IPS-20b (cell line): ENCODE measurements at regions not wholly inside any gene's neighbourhood (a gene's known extent, or its start where the extent isn't known, plus 50 kb on each side); places are given as distances from the start of the nearest gene placed in this dataset.
"Not testable (repeated sequence)": the region's sequence is repeated elsewhere in the genome, so short reads cannot be mapped to it uniquely, and the experiment has no call there.

ENCODE experiments used
- H3K27ac ChIP-seq: one replicate; pipeline ENCODE4 v1.5.1; 2013; ENCODE audit warnings: low read length
- H3K27me3 ChIP-seq: 2 replicates; pipeline ENCODE4 v1.6.1; 2013; ENCODE audit warnings: mild to moderate bottlenecking, low read length, inconsistent platforms; ENCODE audit not compliant: insufficient read depth
- H3K36me3 ChIP-seq: 2 replicates; pipeline ENCODE4 v1.6.1; 2013; ENCODE audit warnings: low read depth, mild to moderate bottlenecking, inconsistent platforms, low read length, moderate library complexity; ENCODE audit not compliant: insufficient read depth
- H3K4me1 ChIP-seq: 2 replicates; pipeline ENCODE4 v1.6.1; 2013; ENCODE audit warnings: mild to moderate bottlenecking, control low read depth, inconsistent platforms, low read length, moderate library complexity; ENCODE audit not compliant: insufficient read depth
- H3K4me3 ChIP-seq: 2 replicates; pipeline ENCODE4 v1.5.1; 2013; ENCODE audit warnings: mild to moderate bottlenecking, low read length, inconsistent platforms
- H3K9ac ChIP-seq: 2 replicates; pipeline ENCODE4 v1.6.1; 2013; ENCODE audit warnings: low read depth, mild to moderate bottlenecking, inconsistent platforms, low read length, moderate library complexity
- H3K9me3 ChIP-seq: 2 replicates; pipeline ENCODE4 v1.6.1; 2013; ENCODE audit warnings: mild to moderate bottlenecking, low read depth, low read length, inconsistent platforms; ENCODE audit not compliant: insufficient read depth

DNA sequence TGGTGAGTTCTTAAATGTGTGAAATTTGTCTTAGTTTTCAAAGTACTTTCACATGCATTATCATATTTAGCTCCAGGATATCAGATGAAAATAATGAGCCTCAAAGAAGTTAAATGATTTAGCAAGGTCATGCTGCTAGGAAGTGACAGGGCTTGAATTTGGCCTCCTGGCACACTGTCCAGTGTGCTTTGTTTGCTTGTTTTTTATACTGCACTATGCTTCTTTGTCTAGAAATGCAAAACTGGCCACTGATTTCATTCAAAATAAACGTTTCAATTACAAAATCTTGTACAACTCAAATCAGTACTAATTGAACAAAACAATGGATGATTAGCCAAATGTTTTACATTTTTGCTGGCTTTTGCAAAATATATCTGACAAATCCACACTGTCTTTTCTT, 583.3 kb upstream of the CBLB start:
- no peaks in the 10 kb centered on the region for H3K4me1 ChIP-seq
- H3K9me3 ChIP-seq: no peaks in the 10 kb centered on the region
- H3K27ac ChIP-seq: no peak overlapping the region
- H3K27me3 ChIP-seq: no peaks in the 10 kb centered on the region
- H3K9ac ChIP-seq: no peak overlapping the region
- H3K4me3 ChIP-seq: no peak overlapping the region
- no peaks in the 10 kb centered on the region for H3K36me3 ChIP-seq

- H3K4me1 ChIP-seq: no peaks in the 10 kb centered on the region
- no peaks in the 10 kb centered on the region for H3K27me3 ChIP-seq
- H3K36me3 ChIP-seq: no peaks in the 10 kb centered on the region
- H3K9me3 ChIP-seq: no peaks in the 10 kb centered on the region
- H3K27ac ChIP-seq: no peak overlapping the region
- no peak overlapping the region for H3K4me3 ChIP-seq
- H3K9ac ChIP-seq: no peak overlapping the region
These were observed 585.7 kb upstream of the CBLB start for GRCh38 chr3:106454497-106454896.

DNA sequence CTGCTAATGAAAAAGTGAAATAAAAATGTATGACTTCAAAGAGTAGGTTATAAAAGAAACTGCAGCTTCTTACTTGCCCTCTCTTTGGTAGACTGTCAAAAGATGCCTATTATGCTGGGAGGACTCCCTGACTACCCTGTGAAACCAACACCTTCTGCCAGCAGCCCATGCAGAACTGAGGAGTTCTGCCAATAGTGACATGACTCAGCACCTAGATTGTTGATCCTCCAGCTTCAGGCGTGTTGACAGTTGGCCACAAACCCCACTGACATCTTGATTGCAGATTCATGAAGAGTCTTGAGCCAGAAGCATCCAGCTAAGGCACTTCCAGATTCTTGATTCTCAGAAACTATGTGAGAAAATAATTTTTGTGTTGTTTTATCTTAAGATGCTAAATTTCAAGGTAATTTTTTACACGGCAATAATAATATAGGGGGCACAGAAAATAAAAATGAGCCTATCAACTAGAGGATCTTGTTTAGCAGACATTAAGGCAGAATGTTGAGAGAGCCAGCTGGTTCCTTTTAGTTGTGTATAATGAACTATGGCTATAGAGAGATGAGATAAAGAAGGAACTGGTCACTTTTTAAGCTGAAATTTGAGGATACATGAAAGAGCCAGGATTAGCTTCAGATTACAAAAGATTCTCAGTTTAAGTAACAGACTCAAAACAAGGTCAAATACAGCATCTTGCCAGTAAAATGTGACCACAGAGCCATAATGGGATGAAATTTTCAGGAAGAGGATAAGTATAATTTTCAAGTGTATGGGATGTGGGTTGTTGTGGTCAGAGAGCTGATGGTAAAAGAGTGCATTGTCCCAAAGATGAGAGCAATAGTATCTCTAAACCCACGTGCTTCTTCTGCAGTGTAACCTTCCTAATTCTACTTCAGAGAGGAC, 588.7 kb upstream of the CBLB start:
- no peak overlapping the region for H3K4me3 ChIP-seq
- H3K27me3 ChIP-seq: no peaks in the 10 kb centered on the region
- no peaks in the 10 kb centered on the region for H3K4me1 ChIP-seq
- no peak overlapping the region for H3K9ac ChIP-seq
- no peaks in the 10 kb centered on the region for H3K36me3 ChIP-seq
- no peaks in the 10 kb centered on the region for H3K9me3 ChIP-seq
- H3K27ac ChIP-seq: no peak overlapping the region

DNA sequence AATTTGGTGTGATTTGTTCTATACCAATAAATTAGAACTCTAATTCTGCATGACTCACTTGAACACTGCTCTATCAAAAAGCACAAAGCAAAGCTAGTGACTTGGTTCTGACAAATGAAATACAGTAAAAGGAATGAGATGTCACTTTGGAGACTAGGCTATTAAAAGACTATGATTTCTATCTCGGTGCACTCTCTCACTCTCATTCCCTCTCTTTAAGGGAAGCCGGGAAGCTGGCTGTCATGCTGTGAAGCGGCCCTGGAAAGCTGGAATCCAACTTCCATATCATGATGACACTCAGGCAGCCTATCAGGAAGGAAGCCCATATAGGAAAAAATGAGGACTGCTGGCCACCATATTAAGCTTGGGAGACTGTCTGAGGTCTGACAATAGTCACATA, 590.1 kb upstream of the CBLB start:
- Histone ChIP-seq H3K4me1 (no peaks in the 10 kb centered on the region), H3K9me3 (no peaks in the 10 kb centered on the region), H3K36me3 (no peaks in the 10 kb centered on the region), H3K4me3 (no peak overlapping the region), H3K27ac (no peak overlapping the region), H3K27me3 (no peaks in the 10 kb centered on the region), H3K9ac (no peak overlapping the region)

DNA sequence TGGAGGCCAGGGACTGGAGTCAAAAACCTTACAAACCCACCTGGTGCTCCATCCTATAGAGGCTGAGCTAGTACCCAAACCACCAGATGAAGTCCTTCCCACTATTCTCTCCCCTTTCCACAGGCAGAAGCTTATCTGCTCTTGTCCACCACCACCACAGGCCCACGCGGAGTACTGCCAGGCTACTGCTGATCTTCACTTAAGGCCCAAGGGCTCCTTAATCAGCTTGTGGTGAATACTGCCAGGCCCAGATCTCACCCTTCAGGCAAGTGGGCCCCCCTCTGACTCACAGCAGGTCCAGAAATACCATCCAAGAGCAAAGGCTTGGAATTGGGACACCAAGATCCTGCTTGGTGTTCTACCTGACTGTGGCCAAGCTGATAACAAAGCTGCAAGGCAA, 598.1 kb upstream of the CBLB start:
- H3K27me3 ChIP-seq: no peaks in the 10 kb centered on the region
- H3K4me1 ChIP-seq: no peaks in the 10 kb centered on the region
- H3K9ac ChIP-seq: no peak overlapping the region
- no peak overlapping the region for H3K27ac ChIP-seq
- no peaks in the 10 kb centered on the region for H3K9me3 ChIP-seq
- H3K4me3 ChIP-seq: no peak overlapping the region
- H3K36me3 ChIP-seq: no peaks in the 10 kb centered on the region

GRCh38 chr3:106473576-106474475, 605.0 kb upstream of the CBLB start:
- Histone ChIP-seq H3K36me3 (no peaks in the 10 kb centered on the region), H3K27me3 (no peaks in the 10 kb centered on the region), H3K4me3 (no peak overlapping the region), H3K27ac (no peak overlapping the region), H3K4me1 (no peaks in the 10 kb centered on the region), H3K9ac (no peak overlapping the region), H3K9me3 (no peaks in the 10 kb centered on the region; the same call in 1 of the 2 replicates)

DNA sequence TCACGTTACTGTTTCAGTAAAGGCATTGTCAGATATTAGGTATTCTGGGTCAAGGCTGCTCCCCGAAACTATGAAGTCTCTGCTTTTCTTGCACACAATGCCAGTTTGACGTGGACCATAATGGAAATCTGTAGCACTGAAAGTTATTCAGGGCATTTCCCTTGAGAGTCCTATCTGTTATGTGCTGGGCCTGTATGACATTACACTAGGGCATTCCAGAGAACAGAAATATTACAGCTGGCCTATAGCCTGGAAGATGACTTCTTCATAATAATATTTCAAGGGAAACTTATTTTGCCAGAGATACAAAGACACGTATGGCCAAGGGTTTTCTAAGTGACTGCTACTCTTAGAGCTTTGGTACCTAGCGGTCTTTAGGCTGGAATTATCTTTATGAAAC, 613.6 kb upstream of the CBLB start:
- Histone ChIP-seq H3K9ac (no peak overlapping the region), H3K9me3 (no peaks in the 10 kb centered on the region)

DNA sequence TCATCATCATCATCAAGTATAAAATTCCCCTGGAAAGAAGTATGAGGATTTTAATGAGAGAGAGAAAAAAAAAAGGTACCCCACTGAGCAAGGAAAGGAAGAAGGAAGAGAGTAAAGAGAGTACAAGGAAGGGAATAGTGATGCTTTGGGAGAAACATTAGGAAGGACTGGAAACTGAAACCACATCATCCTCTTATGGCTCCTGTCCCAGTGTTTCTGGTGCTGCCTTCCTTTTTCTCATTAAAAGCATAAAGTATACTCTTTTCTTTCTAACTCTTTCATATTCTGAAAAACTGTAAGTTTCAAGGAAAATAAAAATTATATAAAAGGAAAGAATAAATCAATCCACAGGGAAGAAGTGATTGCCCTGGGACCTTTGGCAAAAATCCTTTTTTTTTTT, 616.4 kb upstream of the CBLB start:
- H3K4me3 ChIP-seq: no peak overlapping the region
- no peaks in the 10 kb centered on the region for H3K36me3 ChIP-seq
- no peak overlapping the region for H3K9ac ChIP-seq
- H3K27me3 ChIP-seq: no peaks in the 10 kb centered on the region
- H3K9me3 ChIP-seq: no peaks in the 10 kb centered on the region
- H3K27ac ChIP-seq: no peak overlapping the region
- H3K4me1 ChIP-seq: peaks cover 8% of the 10 kb centered on the region; the same call in 1 of the 2 replicates

More for the DNA sequence above, 613.6 kb upstream of the CBLB start:
- H3K27me3 ChIP-seq: no peaks in the 10 kb centered on the region
- peaks cover 11% of the 10 kb centered on the region; the same call in 1 of the 2 replicates for H3K4me1 ChIP-seq
- no peak overlapping the region for H3K27ac ChIP-seq
- H3K36me3 ChIP-seq: no peaks in the 10 kb centered on the region
- no peak overlapping the region for H3K4me3 ChIP-seq

- Histone ChIP-seq H3K4me3 (no peak overlapping the region; the same call in 1 of the 2 replicates), H3K27ac (no peak overlapping the region), H3K4me1 (peaks cover 8% of the 10 kb centered on the region; the same call in 1 of the 2 replicates), H3K36me3 (no peaks in the 10 kb centered on the region), H3K9ac (no peak overlapping the region), H3K27me3 (no peaks in the 10 kb centered on the region), H3K9me3 (no peaks in the 10 kb centered on the region)
These were observed 617.0 kb upstream of the CBLB start for GRCh38 chr3:106485802-106486201.

- not testable (repeated sequence) for H3K27me3 ChIP-seq, H3K4me3 ChIP-seq, H3K4me1 ChIP-seq, H3K9ac ChIP-seq, H3K27ac ChIP-seq, H3K36me3 ChIP-seq, H3K9me3 ChIP-seq
These were observed 618.3 kb upstream of the CBLB start for GRCh38 chr3:106486945-106487639.

DNA sequence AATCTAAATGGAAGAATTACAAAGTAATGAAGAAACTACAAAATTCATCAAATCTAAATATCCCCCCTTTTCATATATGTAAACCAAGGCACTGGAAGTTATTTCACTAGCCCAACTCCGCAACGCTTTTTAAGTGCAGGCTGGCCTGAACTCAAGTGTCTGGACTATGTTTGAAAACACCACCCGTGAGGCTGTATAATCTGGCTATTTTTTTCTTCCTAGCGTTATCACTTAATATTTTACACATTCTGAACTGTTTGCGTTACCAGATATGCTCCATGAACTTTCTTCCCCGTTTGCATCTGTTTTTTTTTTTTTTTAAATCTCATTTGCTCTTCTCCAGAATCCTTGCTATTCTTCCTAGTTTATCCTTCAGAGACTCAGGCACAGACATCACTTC, 619.5 kb upstream of the CBLB start:
- H3K4me3 ChIP-seq: no peak overlapping the region
- no peaks in the 10 kb centered on the region for H3K27me3 ChIP-seq
- H3K4me1 ChIP-seq: peaks cover 15% of the 10 kb centered on the region; the same call in 1 of the 2 replicates
- no peak overlapping the region for H3K27ac ChIP-seq
- H3K9me3 ChIP-seq: no peaks in the 10 kb centered on the region
- no peak overlapping the region for H3K9ac ChIP-seq
- no peaks in the 10 kb centered on the region for H3K36me3 ChIP-seq
